Kasumi-1 (cell line): ENCODE measurements at regions not wholly inside any gene's neighbourhood (a gene's known extent, or its start where the extent isn't known, plus 50 kb on each side); places are given as distances from the start of the nearest gene placed in this dataset.

ENCODE experiments used
- DNase-seq, 2 experiments: peaks; one replicate each; lab custom pipeline; 2025; lab: John Stamatoyannopoulos, UW

GRCh38 chr3:65114041-65114440 is 426.2 kb upstream of the ADAMTS9 start:
- DNase-seq: no peak

GRCh38 chr3:65112751-65113300 is 425.0 kb upstream of the ADAMTS9 start:
- no peak for DNase-seq

DNA sequence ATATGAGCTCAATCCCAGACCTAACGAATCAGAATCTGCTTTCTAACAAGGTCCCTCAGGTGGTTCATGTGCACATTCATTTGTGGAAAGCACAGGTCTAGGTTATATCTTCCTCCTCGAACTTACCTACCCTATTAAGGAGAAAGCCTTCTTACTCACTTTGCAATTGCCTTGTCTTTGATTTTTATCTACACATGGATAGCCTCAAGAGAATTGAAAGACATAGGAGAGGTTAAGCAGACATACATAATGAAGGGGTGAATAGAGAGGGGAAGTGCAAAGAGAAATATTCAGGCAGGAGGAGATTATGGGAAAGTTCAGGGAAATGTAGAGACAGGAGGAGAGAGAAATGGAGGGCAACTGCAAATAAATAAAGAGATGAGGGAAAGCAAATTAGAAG is 422.9 kb upstream of the ADAMTS9 start:
- DNase-seq: no peak

DNA sequence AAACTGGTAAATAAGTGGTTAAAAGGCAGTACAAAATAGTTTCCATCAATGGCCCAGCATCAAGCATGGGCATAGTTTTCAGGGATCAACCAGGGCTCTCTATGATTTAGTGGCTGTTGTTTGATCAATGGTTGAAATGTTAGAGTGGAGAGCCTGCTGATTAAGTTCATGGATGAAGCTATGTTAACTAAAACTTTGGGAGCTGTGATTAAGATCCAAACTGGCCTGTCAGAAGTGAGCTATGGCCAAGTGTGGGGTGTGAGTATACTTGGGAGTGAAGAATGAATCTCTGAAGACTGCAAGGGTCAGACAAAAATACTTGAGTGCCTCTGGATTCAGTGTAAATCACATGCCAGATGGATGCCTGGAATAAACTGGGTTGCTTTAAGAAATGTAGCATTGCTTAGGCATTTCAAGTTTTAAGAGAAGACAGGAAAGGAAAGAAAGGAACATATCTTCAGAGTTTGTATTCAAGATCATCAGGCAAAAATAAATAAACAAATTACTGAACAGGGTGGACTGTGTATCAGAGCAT is 422.2 kb upstream of the ADAMTS9 start:
- DNase-seq: no peak

DNA sequence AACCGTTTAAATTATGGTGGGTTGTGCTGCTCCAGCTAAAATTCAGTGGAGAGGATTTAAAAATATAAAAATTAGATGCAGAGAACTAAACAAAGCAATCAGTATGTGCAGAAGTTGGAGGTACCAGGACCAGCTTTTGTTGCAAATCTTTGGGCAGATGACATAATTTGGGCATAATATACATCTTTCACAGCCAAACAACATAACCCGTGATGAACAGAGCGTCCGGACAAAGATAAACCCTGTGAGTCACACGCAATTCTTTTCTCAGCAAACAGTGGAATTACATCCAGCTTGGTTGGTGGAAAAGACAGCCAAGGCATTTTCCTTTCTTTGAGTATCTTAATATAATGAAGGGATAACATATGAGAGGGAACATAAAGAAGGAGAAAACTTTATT is 419.4 kb upstream of the ADAMTS9 start:
- DNase-seq: no peak

- DNase-seq: no peak
These were observed 413.6 kb upstream of the ADAMTS9 start for GRCh38 chr3:65101450-65101849.

- DNase-seq: no peak
These were observed 410.6 kb upstream of the ADAMTS9 start for GRCh38 chr3:65098400-65098799.

- DNase-seq: no peak
These were observed 408.4 kb upstream of the ADAMTS9 start for GRCh38 chr3:65096110-65096745.

GRCh38 chr3:65094723-65095122 is 406.9 kb upstream of the ADAMTS9 start:
- no peak for DNase-seq

DNA sequence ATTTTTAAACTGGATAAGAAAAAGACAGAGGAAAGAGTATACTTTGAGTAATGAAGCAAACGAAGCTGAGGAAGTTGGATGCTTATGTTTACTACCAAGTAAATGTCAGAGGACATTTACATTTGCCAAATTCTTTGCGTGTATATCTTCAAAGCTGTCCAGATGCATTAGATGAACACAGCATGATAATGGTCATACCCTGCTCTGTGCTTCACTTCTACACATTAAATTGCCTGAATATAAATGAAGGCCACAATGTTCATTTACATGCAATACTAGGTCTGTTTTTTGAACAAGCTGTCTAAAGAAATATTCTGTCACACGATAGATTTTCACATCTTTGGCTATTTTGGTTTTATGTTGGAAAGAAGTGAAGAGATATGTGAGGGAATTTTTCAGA is 405.8 kb upstream of the ADAMTS9 start:
- no peak for DNase-seq

- no peak for DNase-seq
These were observed 403.8 kb upstream of the ADAMTS9 start for GRCh38 chr3:65091565-65091964.

GRCh38 chr3:65083240-65083639 is 395.4 kb upstream of the ADAMTS9 start:
- no peak for DNase-seq

DNA sequence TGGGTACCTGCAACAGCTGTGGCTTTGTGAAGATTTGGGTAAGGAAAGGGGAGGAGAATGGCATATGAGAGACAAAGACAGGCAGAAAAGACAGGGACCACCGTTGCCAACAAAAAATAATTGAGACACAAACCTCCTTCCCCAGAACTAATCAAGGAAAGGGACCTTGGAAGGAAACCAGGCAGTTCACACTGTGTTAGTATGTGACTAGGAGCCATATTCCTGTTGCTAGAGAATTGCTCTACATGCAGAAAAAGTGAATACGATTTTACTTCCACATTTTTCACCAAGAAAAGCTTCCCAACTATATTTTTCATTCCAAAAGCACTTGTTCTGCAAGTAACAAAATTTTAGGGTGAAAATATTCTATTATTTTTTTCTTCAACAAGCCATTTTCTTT is 393.7 kb upstream of the ADAMTS9 start:
- DNase-seq: no peak

GRCh38 chr3:65080432-65080831 is 392.6 kb upstream of the ADAMTS9 start:
- DNase-seq: no peak

- DNase-seq: no peak
These were observed 391.8 kb upstream of the ADAMTS9 start for GRCh38 chr3:65079560-65079959.

GRCh38 chr3:65078748-65079147 is 390.9 kb upstream of the ADAMTS9 start:
- DNase-seq: no peak

DNA sequence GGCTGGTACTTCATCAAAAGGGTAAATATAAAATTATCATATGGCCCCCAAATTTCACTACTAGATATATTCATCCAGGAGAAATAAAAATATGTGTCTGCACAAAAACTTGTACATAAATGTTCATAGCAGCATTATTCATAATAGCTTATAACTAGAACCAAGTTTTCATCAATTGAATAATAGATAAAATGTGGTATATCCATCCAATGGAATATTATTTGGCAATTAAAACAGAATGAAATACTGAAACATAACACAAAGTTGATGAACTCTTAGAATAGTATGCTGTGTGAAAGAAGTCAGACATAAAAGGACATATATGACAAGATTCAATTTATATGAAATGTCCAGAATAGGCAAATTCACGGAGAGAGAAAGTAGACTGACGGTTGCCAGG is 389.3 kb upstream of the ADAMTS9 start:
- DNase-seq: no peak

- DNase-seq: no peak
These were observed 383.2 kb upstream of the ADAMTS9 start for GRCh38 chr3:65070968-65071367.

GRCh38 chr3:65060904-65061303 is 373.1 kb upstream of the ADAMTS9 start:
- no peak for DNase-seq

GRCh38 chr3:65052101-65052500 is 364.3 kb upstream of the ADAMTS9 start:
- peak; percentile 46 to 64 for DNase-seq

- no peak for DNase-seq
These were observed 360.4 kb upstream of the ADAMTS9 start for GRCh38 chr3:65048151-65048550.

GRCh38 chr3:65045138-65045537 is 357.3 kb upstream of the ADAMTS9 start:
- no peak for DNase-seq

DNA sequence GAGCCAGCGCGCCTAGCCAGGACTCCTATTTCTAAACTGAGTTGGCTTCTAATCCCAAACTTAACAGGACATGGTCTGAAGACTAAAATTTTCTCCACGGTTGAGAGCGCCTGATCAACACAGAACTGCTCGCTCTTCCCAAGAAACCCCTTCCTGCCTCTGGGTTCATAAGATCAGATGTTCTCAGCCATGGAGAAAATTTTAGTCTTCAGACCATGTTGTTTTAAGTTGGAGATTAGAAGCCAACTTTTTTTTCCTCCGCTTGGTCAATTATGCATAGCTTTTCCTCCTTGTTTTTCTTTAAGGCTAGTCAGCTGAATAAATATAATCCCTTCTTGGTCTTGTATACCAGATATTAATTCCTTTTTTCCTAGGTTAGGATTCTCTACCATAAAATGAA is 356.6 kb upstream of the ADAMTS9 start:
- DNase-seq: no peak

- no peak for DNase-seq
These were observed 354.9 kb upstream of the ADAMTS9 start for GRCh38 chr3:65042675-65043074.
